ENCODE measurements at regions not wholly inside any gene's neighbourhood (a gene's known extent, or its start where the extent isn't known, plus 50 kb on each side); places are given as distances from the start of the nearest gene placed in this dataset.

DNA sequence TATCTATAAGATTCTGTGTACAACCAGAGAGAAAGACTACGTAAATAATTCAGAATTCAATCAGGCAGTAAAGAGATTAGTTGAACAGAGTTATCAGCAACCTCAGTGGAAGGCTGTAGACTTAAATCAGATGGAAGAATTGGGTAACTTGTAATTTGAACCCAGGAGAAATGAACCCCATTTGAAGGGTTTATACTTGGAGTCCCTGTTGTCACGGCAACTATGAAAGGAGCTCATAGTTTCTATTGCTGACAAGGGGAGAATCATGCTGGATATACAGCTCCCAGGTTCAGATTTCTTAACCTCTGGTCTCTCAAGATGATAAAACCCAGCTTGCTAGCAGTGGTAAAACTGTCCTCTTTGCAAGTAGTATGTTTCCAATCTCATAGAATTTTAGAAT, 54.4 kb upstream of the BMP4 start:
- TF ChIP-seq EZH2 (IDR thresholded peaks at IDR 0.05; ENCODE audit: insufficient read depth, poor library complexity, severe bottlenecking) (no peak), EZH2phosphoT487 (IDR thresholded peaks at IDR 0.05; ENCODE audit: insufficient read depth, low read depth) (no peak)

Data from GM23248 (cell line).